DMS79 (cell line): ENCODE measurements at regions not wholly inside any gene's neighbourhood (a gene's known extent, or its start where the extent isn't known, plus 50 kb on each side); places are given as distances from the start of the nearest gene placed in this dataset.

Source experiments
- DNase-seq: peaks from one replicate; lab custom pipeline; 2025; lab: John Stamatoyannopoulos, UW

GRCh38 chr3:78148986-78149717 lies 1109.3 kb downstream of the ROBO2 start:
- no peak for DNase-seq

- no peak for DNase-seq
Measured at GRCh38 chr3:78153973-78154372, 1114.1 kb downstream of the ROBO2 start.

GRCh38 chr3:78154521-78155186 lies 1114.8 kb downstream of the ROBO2 start:
- no peak for DNase-seq

- no peak for DNase-seq
Measured at GRCh38 chr3:78161736-78162135, 1121.8 kb downstream of the ROBO2 start.

GRCh38 chr3:78163379-78163778 lies 1123.5 kb downstream of the ROBO2 start:
- DNase-seq, result no peak

- no peak for DNase-seq
Measured at GRCh38 chr3:78165876-78166275, 1126.0 kb downstream of the ROBO2 start.

- DNase-seq, result no peak
Measured at GRCh38 chr3:78174821-78175220, 1134.9 kb downstream of the ROBO2 start.

GRCh38 chr3:78176869-78177268 lies 1137.0 kb downstream of the ROBO2 start:
- no peak for DNase-seq

- DNase-seq, result no peak
Measured at GRCh38 chr3:78177780-78178179, 1137.9 kb downstream of the ROBO2 start.

- no peak for DNase-seq
Measured at GRCh38 chr3:78178209-78178608, 1138.3 kb downstream of the ROBO2 start.

GRCh38 chr3:78178740-78179363 lies 1139.0 kb downstream of the ROBO2 start:
- no peak for DNase-seq

GRCh38 chr3:78183906-78184599 lies 1144.2 kb downstream of the ROBO2 start:
- DNase-seq, result no peak

- DNase-seq, result no peak
Measured at GRCh38 chr3:78186404-78186803, 1146.5 kb downstream of the ROBO2 start.

- DNase-seq, result no peak
Measured at GRCh38 chr3:78201091-78201490, 1161.2 kb downstream of the ROBO2 start.

GRCh38 chr3:78204977-78205376 lies 1165.1 kb downstream of the ROBO2 start:
- DNase-seq, result no peak

- no peak for DNase-seq
Measured at GRCh38 chr3:78221300-78221699, 1181.4 kb downstream of the ROBO2 start.

GRCh38 chr3:78221796-78222195 lies 1181.9 kb downstream of the ROBO2 start:
- DNase-seq, result no peak

GRCh38 chr3:78235841-78236240 lies 1195.9 kb downstream of the ROBO2 start:
- DNase-seq, result no peak

GRCh38 chr3:78238811-78239210 lies 1198.9 kb downstream of the ROBO2 start:
- no peak for DNase-seq

GRCh38 chr3:78242724-78243123 lies 1202.8 kb downstream of the ROBO2 start:
- no peak for DNase-seq

GRCh38 chr3:78244136-78244535 lies 1204.2 kb downstream of the ROBO2 start:
- no peak for DNase-seq

GRCh38 chr3:78249294-78249693 lies 1209.4 kb downstream of the ROBO2 start:
- DNase-seq, result no peak

- no peak for DNase-seq
Measured at GRCh38 chr3:78253860-78254259, 1214.0 kb downstream of the ROBO2 start.
